ENCODE measurements at regions not wholly inside any gene's neighbourhood (a gene's known extent, or its start where the extent isn't known, plus 50 kb on each side); places are given as distances from the start of the nearest gene placed in this dataset.

DNA sequence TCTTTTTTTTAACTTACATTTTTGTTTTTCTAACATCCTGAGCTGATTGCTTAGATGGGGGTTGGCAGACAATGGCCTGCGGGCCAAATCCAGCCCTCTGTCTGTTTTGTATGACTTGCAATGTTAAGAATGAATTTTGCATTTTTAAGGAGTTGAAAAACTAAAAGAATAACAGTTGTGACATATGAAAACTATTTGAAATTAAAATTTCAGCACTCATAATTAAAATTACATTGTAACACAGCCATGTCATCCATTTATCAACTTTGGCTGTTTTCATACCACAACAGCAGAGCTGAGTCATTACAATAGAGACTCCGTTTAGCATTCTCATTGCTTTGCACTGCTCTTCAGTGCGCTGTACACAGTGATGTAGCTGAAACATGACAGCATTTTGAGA is 94.1 kb upstream of the MC4R start:
- Histone ChIP-seq H4K20me1 (replicated peaks in 1 of 2; ENCODE audit: control insufficient read depth in 1 of 2, insufficient read depth in 2 of 2, low read length in 2 of 2) (no peaks in the 10 kb centered on the region), H3K4ac (replicated peaks; ENCODE audit: insufficient read length, low read depth, low read length) (no peak overlapping the region), H3K4me2 (ENCODE audit: insufficient read depth in 1 of 2, low read depth in 2 of 2, low read length in 2 of 2) (no peak overlapping the region), H2AFZ (ENCODE audit: low read length) (no peak overlapping the region), H4K5ac (ENCODE audit: insufficient read length, low read depth, low read length) (no peak overlapping the region), H3K23ac (ENCODE audit: insufficient read length) (no peak overlapping the region), H2BK20ac (ENCODE audit: low read length) (no peak overlapping the region), H3K27ac (ENCODE audit: low read depth, low read length) (no peak overlapping the region), H3K18ac (ENCODE audit: extremely low read depth, low read length) (no peak overlapping the region), H3K27me3 (replicated peaks in 1 of 4; ENCODE audit: control insufficient read depth in 3 of 4, extremely low read depth in 1 of 4, insufficient read depth in 3 of 4, low read length in 3 of 4) (no peaks in the 10 kb centered on the region), H3K56ac (replicated peaks; ENCODE audit: insufficient read length, low read depth, low read length) (no peak overlapping the region), H3K9me3 (ENCODE audit: insufficient read depth in 2 of 2, low read depth in 1 of 2, low read length in 1 of 2) (no peaks in the 10 kb centered on the region), H3K4me1 (replicated peaks in 1 of 4; ENCODE audit: control insufficient read depth in 3 of 4, insufficient read depth in 4 of 4, low read length in 3 of 4) (no peaks in the 10 kb centered on the region), H3K9ac (replicated peaks in 1 of 4; ENCODE audit: extremely low read depth in 1 of 4, low read depth in 3 of 4, low read length in 3 of 4) (no peak overlapping the region), H3K79me1 (ENCODE audit: low read depth, low read length) (no peaks in the 10 kb centered on the region), H4K91ac (replicated peaks; ENCODE audit: insufficient read length, low read length) (no peak overlapping the region), H3K4me3 (ENCODE audit: extremely low read depth in 1 of 4, insufficient read depth in 2 of 4, low read depth in 3 of 4, low read length in 4 of 4) (no peak overlapping the region), H3K23me2 (ENCODE audit: low read depth, low read length) (no peaks in the 10 kb centered on the region), H3K36me3 (ENCODE audit: control insufficient read depth in 2 of 4, insufficient read depth in 4 of 4, low read length in 3 of 4) (no peaks in the 10 kb centered on the region), H2BK120ac (replicated peaks; ENCODE audit: low read depth, low read length) (no peak overlapping the region), H2BK12ac (ENCODE audit: low read depth, low read length) (no peak overlapping the region), H3K14ac (ENCODE audit: insufficient read length) (no peak overlapping the region), H4K8ac (ENCODE audit: extremely low read depth, insufficient read depth, low read length) (no peak overlapping the region), H2BK5ac (ENCODE audit: low read depth, low read length) (no peak overlapping the region), H2AK5ac (ENCODE audit: low read depth, low read length) (no peak overlapping the region), H3K79me2 (ENCODE audit: control insufficient read depth in 1 of 2, insufficient read depth in 2 of 2, low read length in 2 of 2) (no peaks in the 10 kb centered on the region), H2BK15ac (ENCODE audit: low read length) (no peak overlapping the region)
- TF ChIP-seq YY1 (IDR thresholded peaks at IDR 0.05; ENCODE audit: low read depth, low read length): no peak
- TF ChIP-seq KDM1A (IDR thresholded peaks at IDR 0.05; ENCODE audit: borderline replicate concordance, low read length): no peak
- no peak for TF ChIP-seq BACH1 (IDR thresholded peaks at IDR 0.05; ENCODE audit: low read length)
- TF ChIP-seq EP300 (IDR thresholded peaks at IDR 0.05; ENCODE audit: borderline replicate concordance in 1 of 2, low read depth in 2 of 2, low read length in 2 of 2): no peak
- no peak for TF ChIP-seq SAP30 (IDR thresholded peaks at IDR 0.05; ENCODE audit: insufficient read depth, insufficient replicate concordance, low read length)
- TF ChIP-seq, protein P1, sequence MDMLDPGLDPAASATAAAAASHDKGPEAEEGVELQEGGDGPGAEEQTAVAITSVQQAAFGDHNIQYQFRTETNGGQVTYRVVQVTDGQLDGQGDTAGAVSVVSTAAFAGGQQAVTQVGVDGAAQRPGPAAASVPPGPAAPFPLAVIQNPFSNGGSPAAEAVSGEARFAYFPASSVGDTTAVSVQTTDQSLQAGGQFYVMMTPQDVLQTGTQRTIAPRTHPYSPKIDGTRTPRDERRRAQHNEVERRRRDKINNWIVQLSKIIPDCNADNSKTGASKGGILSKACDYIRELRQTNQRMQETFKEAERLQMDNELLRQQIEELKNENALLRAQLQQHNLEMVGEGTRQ (IDR thresholded peaks at IDR 0.05; ENCODE audit: low read length): no peak
- no peak for TF ChIP-seq JUN (IDR thresholded peaks at IDR 0.05; ENCODE audit: low read depth, low read length)
- no peak for TF ChIP-seq ASH2L (IDR thresholded peaks at IDR 0.05; ENCODE audit: low read length)
- TF ChIP-seq CHD1 (IDR thresholded peaks at IDR 0.05; ENCODE audit: low read depth, low read length): no peak
- no peak for TF ChIP-seq ZNF274 (IDR thresholded peaks at IDR 0.05; ENCODE audit: borderline replicate concordance, extremely low read depth, low read length)
- no peak for TF ChIP-seq RBBP5 (IDR thresholded peaks at IDR 0.05; ENCODE audit: borderline replicate concordance, low read depth, low read length)
- no peak for TF ChIP-seq NRF1 (IDR thresholded peaks at IDR 0.05; ENCODE audit: low read depth, low read length)
- TF ChIP-seq RXRA (IDR thresholded peaks at IDR 0.05; ENCODE audit: insufficient read depth, low read depth, low read length): no peak
- FAIRE-seq (no peak), DNase-seq (ENCODE audit: low read depth in 1 of 2, low spot score in 2 of 2) (no peak)
- WGBS, 2 experiments (ENCODE audit: extremely low coverage in 1 of 2, insufficient coverage in 1 of 2, insufficient read length in 1 of 2, insufficient replicate concordance in 2 of 2, low coverage in 1 of 2, low lambda C conversion rate in 2 of 2, missing lambda C conversion rate in 1 of 2): 90% methylated on average over 3 of the region's 3 CpGs; no CpG with 5 or more reads in 1 of the 2 experiments
- ChIA-PET CTCF (ENCODE audit: partially characterized antibody) (no interaction called here), POLR2A (ENCODE audit: partially characterized antibody) (no interaction called here)

Measured in H1 (cell line).